Stimulated activated naive CD4-positive, alpha-beta T cell treated with Interleukin-2 at 50 U/mL for 16 hours (primary cell): ENCODE measurements at regions not wholly inside any gene's neighbourhood (a gene's known extent, or its start where the extent isn't known, plus 50 kb on each side); places are given as distances from the start of the nearest gene placed in this dataset.
"Not testable (repeated sequence)": the region's sequence is repeated elsewhere in the genome, so short reads cannot be mapped to it uniquely, and the experiment has no call there.

ENCODE experiments used
- DNase-seq: peaks from one replicate; lab custom pipeline; 2025; lab: John Stamatoyannopoulos, UW

GRCh38 chr14:34172550-34173368, 221.9 kb upstream of the EGLN3 start:
- no peak for DNase-seq

GRCh38 chr14:34172173-34172451, 221.2 kb upstream of the EGLN3 start:
- no peak for DNase-seq

- no peak for DNase-seq
These were observed 220.7 kb upstream of the EGLN3 start for GRCh38 chr14:34171431-34172172.

- DNase-seq: no peak
These were observed 220.0 kb upstream of the EGLN3 start for GRCh38 chr14:34170882-34171281.

- DNase-seq: no peak
These were observed 218.7 kb upstream of the EGLN3 start for GRCh38 chr14:34169561-34169960.

GRCh38 chr14:34168656-34169055, 217.8 kb upstream of the EGLN3 start:
- DNase-seq: no peak

- no peak for DNase-seq
These were observed 215.0 kb upstream of the EGLN3 start for GRCh38 chr14:34165847-34166350.

GRCh38 chr14:34164162-34164864, 213.4 kb upstream of the EGLN3 start:
- no peak for DNase-seq

- DNase-seq: no peak
These were observed 210.6 kb upstream of the EGLN3 start for GRCh38 chr14:34161351-34162082.

- no peak for DNase-seq
These were observed 209.7 kb upstream of the EGLN3 start for GRCh38 chr14:34160619-34161018.

GRCh38 chr14:34157651-34158050, 206.8 kb upstream of the EGLN3 start:
- DNase-seq: no peak

- no peak for DNase-seq
These were observed 196.6 kb upstream of the EGLN3 start for GRCh38 chr14:34147461-34147860.

- not testable (repeated sequence) for DNase-seq
These were observed 189.3 kb upstream of the EGLN3 start for GRCh38 chr14:34140127-34140526.

GRCh38 chr14:34139160-34140121, 188.6 kb upstream of the EGLN3 start:
- DNase-seq: not testable (repeated sequence)

- DNase-seq: no peak
These were observed 187.3 kb upstream of the EGLN3 start for GRCh38 chr14:34138175-34138574.

- no peak for DNase-seq
These were observed 186.3 kb upstream of the EGLN3 start for GRCh38 chr14:34137001-34137745.

- DNase-seq: no peak
These were observed 184.6 kb upstream of the EGLN3 start for GRCh38 chr14:34135492-34135891.

- DNase-seq: no peak
These were observed 183.6 kb upstream of the EGLN3 start for GRCh38 chr14:34134484-34134883.

GRCh38 chr14:34129927-34130552, 179.2 kb upstream of the EGLN3 start:
- DNase-seq: no peak

GRCh38 chr14:34128665-34129064, 177.8 kb upstream of the EGLN3 start:
- DNase-seq: no peak
